ENCODE measurements at regions not wholly inside any gene's neighbourhood (a gene's known extent, or its start where the extent isn't known, plus 50 kb on each side); places are given as distances from the start of the nearest gene placed in this dataset.

GRCh38 chr9:108600896-108601295, 254.9 kb downstream of the ACTL7B start:
- DNase-seq: no peak

DNA sequence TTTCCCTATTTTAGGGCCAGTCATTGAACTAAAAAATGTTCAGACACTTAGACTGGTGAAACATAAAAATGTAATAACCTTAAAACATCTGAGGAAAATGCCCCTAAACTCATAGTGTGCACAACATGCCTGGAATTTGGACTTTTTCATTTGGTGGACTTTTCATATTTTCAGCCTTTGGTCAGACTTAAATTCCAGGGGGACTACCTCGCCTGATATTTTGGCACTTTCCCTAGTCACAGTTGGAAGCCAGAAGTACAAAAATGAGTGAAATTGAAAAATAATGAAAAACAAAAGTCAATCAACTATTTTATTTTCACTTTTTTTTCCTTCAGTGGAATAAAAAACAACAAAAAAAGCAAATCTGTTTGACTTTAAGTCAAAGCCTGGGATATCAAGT, 256.2 kb downstream of the ACTL7B start:
- no peak for DNase-seq

- DNase-seq: no peak
Observed at GRCh38 chr9:108591121-108591520, 264.7 kb downstream of the ACTL7B start.

GRCh38 chr9:108588246-108588645, 267.5 kb downstream of the ACTL7B start:
- no peak for DNase-seq

DNA sequence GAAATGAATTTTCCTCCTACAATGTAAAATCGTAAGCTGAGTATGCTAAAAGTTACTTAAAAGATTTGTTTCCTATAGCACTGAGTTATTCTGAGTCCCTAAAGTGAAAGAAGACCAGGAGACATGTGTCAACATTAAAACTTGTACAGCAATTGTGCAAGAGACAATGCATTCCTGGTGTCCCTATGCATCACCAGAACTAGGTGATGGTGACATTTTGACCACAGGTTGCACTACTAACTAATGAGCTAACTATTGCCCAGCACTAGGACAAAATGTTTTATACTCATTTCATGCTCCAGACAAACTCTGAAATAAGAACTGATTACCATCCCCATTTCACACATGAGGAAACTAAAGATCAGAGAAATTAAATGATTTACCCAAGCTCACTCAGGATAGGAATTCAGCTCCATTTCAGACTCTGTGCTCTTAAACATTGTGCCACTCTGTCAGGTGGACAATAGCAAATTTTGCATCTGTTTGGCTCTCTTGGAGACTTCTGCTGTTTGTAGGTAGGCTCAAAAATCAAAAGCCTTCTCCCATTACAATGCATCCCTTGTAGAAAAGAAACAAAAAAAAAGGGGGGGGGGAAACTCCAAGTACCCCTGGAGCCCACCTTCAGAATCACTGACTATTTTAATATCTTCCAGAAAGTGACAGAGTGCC, 269.2 kb downstream of the ACTL7B start:
- no peak for DNase-seq

- no peak for DNase-seq
Observed at GRCh38 chr9:108584860-108585259, 270.9 kb downstream of the ACTL7B start.

DNA sequence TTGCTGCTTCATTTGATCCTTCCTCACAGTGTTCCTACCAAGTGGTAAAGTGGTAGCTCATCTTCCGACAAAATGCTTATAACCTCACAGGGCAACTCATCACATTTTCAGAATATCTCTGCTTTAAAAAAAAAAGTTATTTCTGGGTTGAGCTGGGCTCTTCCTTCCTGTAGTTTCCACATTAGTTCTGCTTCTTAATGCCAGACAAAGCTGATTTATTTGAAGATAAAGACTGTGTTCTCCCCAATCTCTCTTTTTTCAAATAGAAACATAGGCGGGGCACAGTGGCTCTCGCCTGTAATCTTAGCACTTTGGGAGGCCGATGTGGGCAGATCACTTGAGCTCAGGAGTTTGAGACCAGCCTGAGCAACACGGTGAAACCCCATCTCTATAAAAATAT, 273.1 kb downstream of the ACTL7B start:
- DNase-seq: no peak

DNA sequence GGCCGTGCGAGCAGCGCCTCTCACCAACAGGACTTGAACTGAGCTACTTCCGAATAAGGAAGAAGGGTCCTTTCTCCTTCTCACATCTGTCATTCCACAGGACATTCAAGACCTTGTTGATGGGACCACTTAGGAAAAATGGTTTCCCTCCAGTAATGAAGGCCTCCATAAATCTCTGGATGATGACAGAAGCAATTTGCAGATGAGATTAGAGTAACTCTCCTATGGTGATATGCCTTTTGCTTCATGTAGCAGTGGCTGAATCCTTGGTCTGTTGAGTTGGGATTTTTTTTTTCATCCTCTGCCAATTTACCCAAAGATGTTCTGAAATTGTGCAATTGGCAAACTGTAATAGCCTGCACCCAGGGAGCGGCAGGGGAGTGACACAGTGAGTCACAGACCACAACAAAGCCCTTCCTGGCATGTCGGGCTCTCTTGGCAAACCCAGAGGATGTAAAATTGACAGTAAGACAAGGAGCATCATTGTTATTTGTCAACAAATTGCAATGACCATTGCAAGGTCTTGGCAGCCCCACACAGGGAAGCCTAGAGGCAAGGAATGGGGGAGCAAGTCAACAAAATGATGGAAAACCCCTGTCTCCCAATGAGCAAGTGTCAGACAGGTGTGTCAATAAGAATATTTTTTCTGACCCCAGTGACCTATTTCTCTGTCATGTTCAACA, 275.9 kb downstream of the ACTL7B start:
- peak in 1 of 2 donors; percentile 46 for DNase-seq

- DNase-seq: no peak
Observed at GRCh38 chr9:108575276-108575675, 280.5 kb downstream of the ACTL7B start.

DNA sequence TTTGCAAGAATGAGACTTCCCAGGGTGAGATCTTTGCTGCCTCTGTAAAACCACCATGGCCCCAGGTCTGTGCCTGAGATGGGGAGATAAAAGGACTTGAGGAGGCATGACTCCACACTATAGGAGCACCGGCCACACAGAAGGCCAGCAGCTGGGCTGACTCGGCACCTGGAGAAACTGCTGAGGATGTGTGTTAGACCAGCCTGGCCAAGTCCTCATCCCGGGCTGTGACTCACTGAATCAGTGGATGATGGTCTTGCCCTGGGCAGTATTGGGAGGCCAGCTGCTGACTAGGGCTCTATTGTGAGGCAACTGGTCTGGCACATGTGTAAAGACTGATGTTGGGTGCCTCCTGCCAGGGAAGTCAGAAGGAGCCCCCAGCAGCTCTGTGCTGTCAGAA, 286.2 kb downstream of the ACTL7B start:
- DNase-seq: no peak

- DNase-seq: no peak
Observed at GRCh38 chr9:108568093-108568492, 287.7 kb downstream of the ACTL7B start.

- no peak for DNase-seq
Observed at GRCh38 chr9:108567571-108567970, 288.2 kb downstream of the ACTL7B start.

- peak in 1 of 2 donors; percentile 19 for DNase-seq
Observed at GRCh38 chr9:108565651-108566378, 290.0 kb downstream of the ACTL7B start.

- no peak for DNase-seq
Observed at GRCh38 chr9:108562176-108562575, 293.6 kb downstream of the ACTL7B start.

DNA sequence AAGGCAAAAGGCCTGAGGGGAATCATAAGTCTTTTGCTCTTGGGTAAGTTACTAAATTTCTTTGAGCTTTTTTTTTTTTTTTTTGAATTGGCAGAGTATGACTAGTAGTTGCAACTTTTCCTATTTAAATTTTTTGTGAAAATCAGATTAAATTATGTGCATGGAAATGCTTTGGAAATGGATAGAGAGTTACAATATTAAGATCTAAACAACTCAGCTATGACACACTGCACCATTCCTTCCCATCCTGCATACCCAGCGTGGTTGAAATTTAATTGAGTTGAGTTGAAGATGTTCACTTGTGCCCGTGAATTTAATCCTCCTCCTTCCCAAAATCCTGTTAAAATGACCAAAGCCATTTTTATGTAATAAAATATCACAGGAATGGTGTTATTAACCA, 296.4 kb downstream of the ACTL7B start:
- DNase-seq: no peak

GRCh38 chr9:108554831-108555230, 301.0 kb downstream of the ACTL7B start:
- no peak for DNase-seq

DNA sequence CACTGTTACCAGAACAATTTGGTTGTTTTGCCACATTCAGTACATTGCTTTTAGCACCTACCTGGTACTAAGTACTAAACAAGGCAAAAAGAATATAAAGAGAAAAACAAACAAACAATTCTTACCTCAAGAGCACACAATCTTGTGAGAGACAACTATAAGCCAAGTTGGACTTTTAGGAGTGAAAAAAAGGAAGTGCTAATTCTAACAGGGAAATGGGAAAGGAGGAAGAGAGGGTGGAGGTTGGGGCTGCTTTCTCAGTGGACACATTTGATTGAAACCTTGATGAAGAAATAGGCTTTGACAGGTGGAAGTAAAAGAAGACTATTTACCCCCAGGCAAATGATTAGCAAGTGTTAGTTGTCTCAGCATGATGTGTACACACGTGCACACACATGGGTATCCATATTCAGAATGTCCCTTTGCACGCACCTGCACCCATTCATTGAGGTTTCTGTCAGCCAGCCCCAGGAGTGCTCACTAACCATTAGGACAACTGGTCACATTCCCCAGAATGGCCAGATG, 302.6 kb downstream of the ACTL7B start:
- DNase-seq: no peak

DNA sequence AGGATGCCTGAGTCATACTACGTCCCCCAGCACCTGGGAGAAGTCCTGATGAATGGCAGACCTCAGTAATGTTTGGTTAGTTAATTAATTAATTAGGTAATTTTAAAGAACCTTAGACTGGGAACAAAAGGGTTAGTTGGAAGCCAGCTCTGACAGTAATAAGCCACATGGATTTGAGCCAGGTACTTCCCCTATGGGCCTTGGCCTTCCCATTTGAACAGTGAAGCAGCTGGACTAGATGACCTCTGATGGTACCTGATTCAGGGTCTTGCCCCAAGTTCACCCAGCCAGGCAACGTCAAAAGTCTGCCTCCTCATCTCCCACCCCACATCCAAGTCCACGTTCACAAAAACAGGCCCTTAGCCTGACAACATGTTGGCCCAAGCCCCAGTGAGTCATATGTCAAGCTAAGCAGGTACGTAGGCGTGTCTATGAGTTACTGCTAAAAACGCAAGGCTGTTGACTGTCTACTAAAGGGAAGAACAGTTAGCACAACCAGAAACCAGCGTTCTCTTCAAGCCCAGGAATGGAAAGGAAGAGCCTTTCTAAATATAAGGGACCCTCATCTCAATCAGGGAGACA, 303.2 kb downstream of the ACTL7B start:
- no peak for DNase-seq

DNA sequence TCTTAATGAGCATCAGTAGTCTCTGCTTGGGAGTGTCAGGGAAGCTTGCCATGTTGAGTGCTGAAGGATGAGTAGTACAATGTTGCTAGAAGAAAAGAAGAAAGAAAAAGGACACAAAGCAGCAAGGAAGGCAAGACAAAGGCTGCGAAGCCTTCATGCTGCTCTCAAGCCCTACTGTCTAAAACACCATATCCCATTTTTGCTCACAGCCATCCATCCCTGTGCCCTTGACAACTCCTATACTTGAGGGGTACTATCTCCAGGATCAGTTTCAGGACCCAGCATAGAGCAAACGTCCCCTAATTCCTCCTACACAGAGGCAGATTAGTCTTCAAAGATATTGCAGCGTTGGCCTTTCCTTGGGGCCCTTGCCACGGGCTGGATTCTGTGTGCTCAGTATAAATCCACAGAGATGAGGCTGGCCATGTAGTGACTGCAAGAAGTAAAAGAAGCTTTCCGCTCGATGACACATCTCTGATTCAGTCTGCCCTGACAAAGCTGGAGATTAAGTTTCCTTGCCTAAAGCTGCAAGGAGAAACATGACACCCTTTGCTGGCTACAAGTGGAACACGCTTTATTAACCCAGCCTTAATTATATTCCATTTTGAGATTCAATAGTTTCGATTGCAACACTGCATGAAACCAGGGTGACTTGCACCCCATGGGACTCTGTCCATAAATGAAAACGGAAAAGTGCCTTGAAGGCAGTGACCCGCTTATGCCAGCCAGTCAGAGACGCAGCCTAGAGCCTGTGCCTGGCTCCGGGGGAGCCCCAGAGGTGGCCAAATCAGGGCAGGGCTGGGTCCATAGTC, 304.6 kb downstream of the ACTL7B start:
- no peak for DNase-seq

GRCh38 chr9:108550106-108550505, 305.7 kb downstream of the ACTL7B start:
- DNase-seq: no peak

DNA sequence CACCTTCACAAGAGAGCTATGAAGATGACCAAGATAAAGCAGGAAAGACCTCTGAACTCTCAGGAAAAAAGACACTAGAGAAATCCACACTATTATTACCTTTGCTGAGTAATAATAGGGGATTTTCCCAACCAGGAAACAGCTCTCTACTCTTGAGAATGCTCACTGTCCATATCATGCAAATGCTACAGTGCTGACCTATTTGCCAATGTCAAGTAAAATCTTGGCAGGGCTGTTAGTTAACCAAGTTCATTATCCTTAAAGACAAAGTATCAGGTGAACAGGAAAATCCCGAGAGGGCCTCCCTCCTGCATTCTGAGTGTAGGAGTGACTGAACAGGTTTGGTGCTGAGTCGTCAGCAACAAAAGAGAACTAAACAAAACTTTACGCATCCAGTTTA, 306.6 kb downstream of the ACTL7B start:
- no peak for DNase-seq

DNA sequence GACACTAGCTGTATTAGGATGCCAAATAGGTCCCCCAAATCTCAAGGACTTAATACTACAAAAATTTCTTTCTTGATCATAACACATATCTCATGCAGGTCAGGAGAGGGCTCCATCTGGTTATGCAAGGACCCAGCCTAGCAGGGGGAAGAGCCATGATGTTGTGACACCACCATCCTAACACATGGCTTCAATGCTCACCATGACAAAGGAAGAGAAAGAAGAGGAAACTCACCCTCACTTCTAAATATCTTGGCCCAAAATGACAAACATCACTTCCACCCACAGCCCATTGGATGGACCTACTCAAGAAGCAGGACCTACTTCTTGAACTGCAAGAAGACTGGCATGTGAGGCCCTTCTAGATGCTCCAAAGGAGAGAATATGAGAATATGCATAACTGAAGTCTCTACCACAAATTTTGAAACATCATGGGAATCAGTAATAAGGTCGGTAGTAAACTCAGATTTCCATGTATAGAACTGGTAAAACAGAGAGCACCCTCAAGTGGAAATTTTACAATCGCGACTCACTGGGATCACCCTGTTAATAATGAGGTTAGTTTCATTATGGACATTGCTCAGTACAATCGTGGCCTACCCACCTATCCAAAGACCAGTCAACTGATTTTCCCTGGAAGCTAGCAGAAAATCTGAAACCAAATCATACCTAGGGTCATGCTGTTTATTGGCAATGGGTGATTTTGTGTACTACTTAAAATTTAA, 308.2 kb downstream of the ACTL7B start:
- no peak for DNase-seq

Measured in CD4-positive, alpha-beta T cell treated with Interleukin-1 beta for 1 hour (primary cell).